HepG2 (cell line): ENCODE measurements at regions not wholly inside any gene's neighbourhood (a gene's known extent, or its start where the extent isn't known, plus 50 kb on each side); places are given as distances from the start of the nearest gene placed in this dataset.
A peak's percentile ranks its signal among the peaks of the same experiment; 100 is the strongest.
"Not testable (repeated sequence)": the region's sequence is repeated elsewhere in the genome, so short reads cannot be mapped to it uniquely, and the experiment has no call there.

Source experiments
- ATAC-seq: fragments of 200-7000 bp; cut with Tn5 transposase; 3 replicates; pipeline ENCODE4 v1.9.1; 2020; ENCODE audit warnings: mild to moderate bottlenecking, moderate library complexity
- BruUV-seq: library from RNA; stranded (reverse); fragments of 400-500 nt; replicated peaks from 2 replicates; lab custom pipeline; 2021; lab: Mats Ljungman, UMichigan
- CTCF ChIA-PET: fragments of 300-600 bp; formaldehyde crosslinking; extraction: SDS; loops from one replicate; lab custom pipeline; 2021; ENCODE audit warnings: low total read pairs, inconsistent platforms, low intra/inter-chr PET ratio; lab: Yijun Ruan, JAX
- POLR2A ChIA-PET: fragments of 350-600 bp; sonication (Branson Sonifier 250); formaldehyde crosslinking; loops from one replicate; lab custom pipeline; 2020; ENCODE audit warnings: antibody characterized with exemption, inconsistent platforms; lab: Yijun Ruan, JAX
- DNase-seq: peaks from one replicate; pipeline ENCODE4 v3.0.0-alpha.2; 2015; ENCODE audit warnings: low spot score
- FAIRE-seq: peaks from 3 replicates; lab custom pipeline; 2011; peaks lifted over from hg19 to GRCh38; lab: Jason Lieb, UNC
- H2AFZ ChIP-seq: one replicate; pipeline ENCODE4 v1.6.1; 2011; ENCODE audit warnings: low read length, inconsistent platforms
- H3K27ac ChIP-seq: fragments of 300-600 bp; 3 replicates; pipeline ENCODE4 v1.8.0; 2011; ENCODE audit warnings: mixed run types, mild to moderate bottlenecking, mixed read lengths, low read length, inconsistent platforms; ENCODE audit not compliant: insufficient read depth; ENCODE audit errors: extremely low read length
- H3K27me3 ChIP-seq, 2 experiments: fragments of 200-600 bp in 1 of 2; 2 replicates in 1 of 2; 3 replicates in 1 of 2; pipeline versions ENCODE4 v1.6.0 to v1.8.0; 2011; ENCODE audit warnings: low read length in 2 of 2, mild to moderate bottlenecking in 2 of 2, moderate library complexity in 2 of 2, inconsistent platforms in 1 of 2; ENCODE audit not compliant: insufficient read depth in 2 of 2, control insufficient read depth in 1 of 2
- H3K36me3 ChIP-seq, 2 experiments: fragments of 200-600 bp in 1 of 2; replicated peaks in 1 of 2; 2 replicates in 1 of 2; 3 replicates in 1 of 2; pipeline versions ENCODE4 v1.5.1 to v1.8.0; 2011; ENCODE audit warnings: low read length in 2 of 2, inconsistent platforms in 1 of 2; ENCODE audit not compliant: insufficient read depth in 2 of 2, control insufficient read depth in 1 of 2
- H3K4me1 ChIP-seq: 2 replicates; pipeline ENCODE4 v1.5.1; 2012; ENCODE audit warnings: low read length, inconsistent platforms; ENCODE audit not compliant: insufficient read depth
- H3K4me2 ChIP-seq: 2 replicates; pipeline ENCODE4 v1.6.0; 2011; ENCODE audit warnings: low read depth, low read length, inconsistent platforms
- H3K4me3 ChIP-seq, 3 experiments: fragments of 200-600 bp in 1 of 3; sonication (generic), shearing (Covaris generic) in 1 of 3; replicated peaks in 1 of 3; 2 replicates each; pipeline ENCODE4 v1.5.1; 2011 to 2016; ENCODE audit warnings: low read length in 3 of 3, inconsistent platforms in 2 of 3, low read depth in 2 of 3, mild to moderate bottlenecking in 2 of 3, control low read depth in 1 of 3, mixed read lengths in 1 of 3; ENCODE audit not compliant: insufficient read depth in 1 of 3
- H3K79me2 ChIP-seq: one replicate; pipeline ENCODE4 v1.6.1; 2011; ENCODE audit warnings: low read length, inconsistent platforms; ENCODE audit not compliant: insufficient read depth
- H3K9ac ChIP-seq: 2 replicates; pipeline ENCODE4 v1.6.0; 2011; ENCODE audit warnings: mild to moderate bottlenecking, low read depth, low read length, inconsistent platforms; ENCODE audit not compliant: insufficient read depth
- H3K9me3 ChIP-seq: 2 replicates; pipeline ENCODE4 v1.5.1; 2012; ENCODE audit warnings: mild to moderate bottlenecking, low read length
- H4K20me1 ChIP-seq: 2 replicates; pipeline ENCODE4 v1.6.0; 2011; ENCODE audit warnings: inconsistent platforms, mild to moderate bottlenecking, low read length, moderate library complexity; ENCODE audit not compliant: insufficient read depth
- GABPB1 ChIP-seq: IDR thresholded peaks from 2 replicates; pipeline ENCODE4 v1.6.1; 2016; ENCODE audit warnings: mild to moderate bottlenecking, missing genetic modification reagents, moderate library complexity, missing compliant biosample characterization
- ZNF777 ChIP-seq: sonication (generic); formaldehyde crosslinking; IDR thresholded peaks from 2 replicates; pipeline ENCODE4 v1.4.0; 2020; ENCODE audit warnings: missing genetic modification reagents
- WGBS: methylation state at CpG from one replicate; pipeline ENCODE4 v1.1.6; 2017; ENCODE audit warnings: low lambda C conversion rate; 5-methylcytosine and 5-hydroxymethylcytosine counted together
- in situ Hi-C: cut with HindIII; loops from 2 replicates; pipeline ENCODE4 v1.10.0; 2017; ENCODE audit warnings: low pct_unique_long_range_greater_than_20kb; ENCODE audit not compliant: extremely low pct_ligation_motif_present
- intact Hi-C: fragments of 100-400 bp; cut with micrococcal nuclease; formaldehyde crosslinking; loops from one replicate; pipeline ENCODE4 v1.10.0; 2022; ENCODE audit not compliant: unreplicated experiment
- TF ChIP-seq, protein P1 (sequence below): sonication (generic); formaldehyde crosslinking; IDR thresholded peaks from 2 replicates; pipeline ENCODE4 v1.4.0; 2020; ENCODE audit warnings: missing genetic modification reagents
- TF ChIP-seq, protein P2 (sequence below): sonication (generic); formaldehyde crosslinking; IDR thresholded peaks from 2 replicates; pipeline ENCODE4 v1.4.0; 2020; ENCODE audit warnings: missing genetic modification reagents

DNA sequence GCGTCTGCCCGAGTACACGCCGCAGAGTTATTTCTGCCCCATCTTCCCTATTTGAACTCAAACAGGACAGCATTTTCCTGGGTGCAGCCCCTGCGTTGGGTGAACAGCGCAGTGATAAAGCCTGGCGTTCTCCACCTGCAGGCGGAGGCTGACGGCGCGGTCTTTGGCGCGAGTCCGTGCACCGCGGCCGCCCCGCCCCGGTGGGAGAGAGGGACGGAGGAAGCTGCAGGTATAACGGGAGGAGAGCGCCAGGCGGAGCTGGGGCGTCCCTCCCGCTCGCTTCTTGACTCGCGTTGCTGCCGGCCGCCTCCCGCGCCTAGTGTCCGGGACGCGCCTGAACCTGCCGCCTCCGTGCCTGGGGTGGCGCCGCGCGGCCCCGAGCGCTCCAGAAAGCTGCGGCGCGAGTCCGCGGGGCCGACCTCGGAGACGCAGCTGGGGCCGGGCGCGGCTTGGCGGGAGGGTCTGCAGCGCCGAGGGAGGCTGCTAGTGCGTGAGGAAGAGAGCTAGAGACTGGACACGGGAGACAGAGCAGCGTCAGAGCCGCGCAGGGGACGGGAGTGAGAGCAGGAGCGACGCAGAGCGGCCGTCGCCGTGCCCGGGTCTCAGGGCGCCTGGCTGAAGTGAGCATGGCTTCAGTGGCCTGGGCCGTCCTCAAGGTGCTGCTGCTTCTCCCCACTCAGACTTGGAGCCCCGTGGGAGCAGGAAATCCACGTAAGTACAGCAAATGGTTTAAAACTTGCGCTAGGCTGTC is 140.7 kb downstream of the SPATA31A7 start:
- CTCF ChIA-PET, H3K79me2 ChIP-seq, H3K27me3 ChIP-seq, H4K20me1 ChIP-seq, in situ Hi-C loops, DNase-seq, H2AFZ ChIP-seq, intact Hi-C loops: not testable (repeated sequence)
- ATAC-seq: peak; percentile 35; the same call in 1 of the 3 replicates
- TF ChIP-seq, protein P1, sequence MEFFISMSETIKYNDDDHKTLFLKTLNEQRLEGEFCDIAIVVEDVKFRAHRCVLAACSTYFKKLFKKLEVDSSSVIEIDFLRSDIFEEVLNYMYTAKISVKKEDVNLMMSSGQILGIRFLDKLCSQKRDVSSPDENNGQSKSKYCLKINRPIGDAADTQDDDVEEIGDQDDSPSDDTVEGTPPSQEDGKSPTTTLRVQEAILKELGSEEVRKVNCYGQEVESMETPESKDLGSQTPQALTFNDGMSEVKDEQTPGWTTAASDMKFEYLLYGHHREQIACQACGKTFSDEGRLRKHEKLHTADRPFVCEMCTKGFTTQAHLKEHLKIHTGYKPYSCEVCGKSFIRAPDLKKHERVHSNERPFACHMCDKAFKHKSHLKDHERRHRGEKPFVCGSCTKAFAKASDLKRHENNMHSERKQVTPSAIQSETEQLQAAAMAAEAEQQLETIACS: peak; percentile 50; the same call in 1 of the 2 replicates
- 0 out of 2 replicates have a peak, but pooled peaks have one; percentile 29 for TF ChIP-seq ZNF777 (CRISPR knock-in tag)
- peak; percentile 31; the same call in 1 of the 2 replicates for TF ChIP-seq GABPB1 (CRISPR knock-in tag)
- TF ChIP-seq, protein P2, sequence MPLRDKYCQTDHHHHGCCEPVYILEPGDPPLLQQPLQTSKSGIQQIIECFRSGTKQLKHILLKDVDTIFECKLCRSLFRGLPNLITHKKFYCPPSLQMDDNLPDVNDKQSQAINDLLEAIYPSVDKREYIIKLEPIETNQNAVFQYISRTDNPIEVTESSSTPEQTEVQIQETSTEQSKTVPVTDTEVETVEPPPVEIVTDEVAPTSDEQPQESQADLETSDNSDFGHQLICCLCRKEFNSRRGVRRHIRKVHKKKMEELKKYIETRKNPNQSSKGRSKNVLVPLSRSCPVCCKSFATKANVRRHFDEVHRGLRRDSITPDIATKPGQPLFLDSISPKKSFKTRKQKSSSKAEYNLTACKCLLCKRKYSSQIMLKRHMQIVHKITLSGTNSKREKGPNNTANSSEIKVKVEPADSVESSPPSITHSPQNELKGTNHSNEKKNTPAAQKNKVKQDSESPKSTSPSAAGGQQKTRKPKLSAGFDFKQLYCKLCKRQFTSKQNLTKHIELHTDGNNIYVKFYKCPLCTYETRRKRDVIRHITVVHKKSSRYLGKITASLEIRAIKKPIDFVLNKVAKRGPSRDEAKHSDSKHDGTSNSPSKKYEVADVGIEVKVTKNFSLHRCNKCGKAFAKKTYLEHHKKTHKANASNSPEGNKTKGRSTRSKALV (CRISPR knock-in tag): 0 out of 2 replicates have a peak, but pooled peaks have one; percentile 31
- TF ChIP-seq, all 625 proteins: peak for 4; not testable (repeated sequence) for 621
- POLR2A ChIA-PET, H3K36me3 ChIP-seq, H3K9ac ChIP-seq, H3K4me1 ChIP-seq, H3K27ac ChIP-seq, BruUV-seq, H3K9me3 ChIP-seq, FAIRE-seq: not testable (repeated sequence)
- 0 out of 2 replicates have a peak overlapping the region, but pooled peaks have one; percentile 18 for H3K4me2 ChIP-seq
- peak overlapping the region in 1 of 3 experiments; percentile 23; a peak in 1 of 6 replicates for H3K4me3 ChIP-seq
- under 1% methylated on average over 27 of the region's 75 CpGs for WGBS

DNA sequence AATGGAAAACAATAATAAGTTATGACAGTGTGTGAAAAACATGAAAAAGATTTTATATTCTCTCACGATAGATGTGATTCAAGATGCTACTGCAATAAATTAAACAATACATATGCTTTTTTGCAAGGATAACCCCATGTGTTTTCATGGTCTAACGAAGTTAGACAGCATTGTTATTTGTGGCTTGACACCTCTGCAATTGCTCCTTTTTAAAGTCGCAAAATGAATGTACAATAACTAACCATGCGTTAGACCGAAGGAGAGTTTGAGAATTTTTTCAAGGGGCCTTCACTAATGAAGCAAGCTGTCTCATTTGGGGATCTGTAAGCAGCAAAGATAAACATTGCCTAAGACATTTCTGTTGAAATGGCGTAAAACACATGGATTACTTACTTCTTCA is 167.1 kb downstream of the SPATA31A7 start:
- H3K4me1 ChIP-seq, H2AFZ ChIP-seq, H3K79me2 ChIP-seq, FAIRE-seq, H3K4me2 ChIP-seq, CTCF ChIA-PET, H3K9me3 ChIP-seq, H3K27ac ChIP-seq, POLR2A ChIA-PET, H3K36me3 ChIP-seq, H3K9ac ChIP-seq, BruUV-seq, ATAC-seq, DNase-seq, H3K27me3 ChIP-seq, in situ Hi-C loops, intact Hi-C loops, H3K4me3 ChIP-seq, H4K20me1 ChIP-seq: not testable (repeated sequence)
- WGBS: 0% methylated on average over 1 of the region's 6 CpGs

DNA sequence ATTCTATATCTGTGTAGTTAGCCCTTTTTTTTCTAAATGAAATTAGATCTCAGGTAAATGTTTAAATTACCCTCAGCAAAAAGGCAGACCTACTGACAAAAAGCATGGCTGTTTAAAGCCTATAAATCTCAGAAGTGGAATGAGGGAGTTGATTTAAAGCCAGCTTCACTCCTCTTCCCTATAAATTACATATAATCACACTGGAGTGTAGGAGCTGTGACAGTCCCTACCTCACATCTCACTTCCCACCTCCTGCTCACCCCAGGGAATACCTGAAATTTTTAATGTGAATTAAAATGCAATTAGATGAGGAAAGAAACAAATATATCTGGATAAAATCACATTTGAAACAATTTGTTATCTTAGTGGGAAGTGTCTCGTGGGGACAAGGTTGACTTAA is 184.6 kb downstream of the SPATA31A7 start:
- H3K79me2 ChIP-seq, H3K27ac ChIP-seq, H3K36me3 ChIP-seq, H3K4me3 ChIP-seq, BruUV-seq, in situ Hi-C loops, H4K20me1 ChIP-seq, POLR2A ChIA-PET, ATAC-seq, FAIRE-seq, H3K4me1 ChIP-seq, H2AFZ ChIP-seq, H3K9me3 ChIP-seq, CTCF ChIA-PET, H3K4me2 ChIP-seq, intact Hi-C loops, H3K9ac ChIP-seq, DNase-seq, H3K27me3 ChIP-seq: not testable (repeated sequence)
- WGBS: 0% methylated on average over 1 of the region's 1 CpG
